ENCODE measurements at regions not wholly inside any gene's neighbourhood (a gene's known extent, or its start where the extent isn't known, plus 50 kb on each side); places are given as distances from the start of the nearest gene placed in this dataset.

- Histone ChIP-seq H4K20me1 (ENCODE audit: control insufficient read depth, insufficient read depth, low read depth, low read length) (no peaks in the 10 kb centered on the region), H3K9me3 (ENCODE audit: control insufficient read depth, insufficient read depth, low read length) (no peaks in the 10 kb centered on the region), H3K36me3 (ENCODE audit: control insufficient read depth, low read length) (no peaks in the 10 kb centered on the region), H3F3A (ENCODE audit: control insufficient read depth, insufficient read depth) (no peaks in the 10 kb centered on the region), H3K9me2 (replicated peaks; ENCODE audit: control insufficient read depth, low read length) (no peaks in the 10 kb centered on the region), H3K4me3 (ENCODE audit: low read length) (no peak overlapping the region), H3K4me1 (ENCODE audit: control insufficient read depth, low read length) (no peaks in the 10 kb centered on the region), H3K79me2 (ENCODE audit: control insufficient read depth, low read length) (no peaks in the 10 kb centered on the region), H3K27ac (ENCODE audit: low read depth, low read length) (no peak overlapping the region), H3K27me3 (ENCODE audit: control insufficient read depth, low read length) (no peaks in the 10 kb centered on the region), H3K4me2 (ENCODE audit: low read length) (no peak overlapping the region)
- TF ChIP-seq EZH2phosphoT487 (IDR thresholded peaks at IDR 0.05; ENCODE audit: borderline replicate concordance, low read length): no peak
- no peak for TF ChIP-seq CTCF (IDR thresholded peaks at IDR 0.05; ENCODE audit: low read depth, low read length, poor library complexity, severe bottlenecking)
These were observed 363.9 kb upstream of the ZNF507 start for GRCh38 chr19:31981545-31981944.

GRCh38 chr19:31983647-31984046, 361.8 kb upstream of the ZNF507 start:
- no peak overlapping the region for H3K4me2 ChIP-seq (ENCODE audit: low read length)
- H3K4me1 ChIP-seq (ENCODE audit: control insufficient read depth, low read length): no peaks in the 10 kb centered on the region
- H3F3A ChIP-seq (ENCODE audit: control insufficient read depth, insufficient read depth): no peaks in the 10 kb centered on the region
- H3K27me3 ChIP-seq (ENCODE audit: control insufficient read depth, low read length): no peaks in the 10 kb centered on the region
- no peaks in the 10 kb centered on the region for H3K9me3 ChIP-seq (ENCODE audit: control insufficient read depth, insufficient read depth, low read length)
- H3K79me2 ChIP-seq (ENCODE audit: control insufficient read depth, low read length): no peaks in the 10 kb centered on the region
- H3K27ac ChIP-seq (ENCODE audit: low read depth, low read length): no peak overlapping the region
- H3K9me2 ChIP-seq (replicated peaks; ENCODE audit: control insufficient read depth, low read length): no peaks in the 10 kb centered on the region
- no peaks in the 10 kb centered on the region for H4K20me1 ChIP-seq (ENCODE audit: control insufficient read depth, insufficient read depth, low read depth, low read length)
- H3K4me3 ChIP-seq (ENCODE audit: low read length): no peak overlapping the region
- no peaks in the 10 kb centered on the region for H3K36me3 ChIP-seq (ENCODE audit: control insufficient read depth, low read length)
- TF ChIP-seq EZH2phosphoT487 (IDR thresholded peaks at IDR 0.05; ENCODE audit: borderline replicate concordance, low read length) (no peak), CTCF (IDR thresholded peaks at IDR 0.05; ENCODE audit: low read depth, low read length, poor library complexity, severe bottlenecking) (no peak)

- H4K20me1 ChIP-seq (ENCODE audit: control insufficient read depth, insufficient read depth, low read depth, low read length): no peaks in the 10 kb centered on the region
- H3K79me2 ChIP-seq (ENCODE audit: control insufficient read depth, low read length): no peaks in the 10 kb centered on the region
- no peaks in the 10 kb centered on the region for H3F3A ChIP-seq (ENCODE audit: control insufficient read depth, insufficient read depth)
- TF ChIP-seq EZH2phosphoT487 (IDR thresholded peaks at IDR 0.05; ENCODE audit: borderline replicate concordance, low read length): no peak
- TF ChIP-seq CTCF (IDR thresholded peaks at IDR 0.05; ENCODE audit: low read depth, low read length, poor library complexity, severe bottlenecking): no peak
- H3K27me3 ChIP-seq (ENCODE audit: control insufficient read depth, low read length): no peaks in the 10 kb centered on the region
- H3K27ac ChIP-seq (ENCODE audit: low read depth, low read length): no peak overlapping the region
- no peaks in the 10 kb centered on the region for H3K9me3 ChIP-seq (ENCODE audit: control insufficient read depth, insufficient read depth, low read length)
- H3K36me3 ChIP-seq (ENCODE audit: control insufficient read depth, low read length): no peaks in the 10 kb centered on the region
- no peak overlapping the region for H3K4me3 ChIP-seq (ENCODE audit: low read length)
- H3K4me1 ChIP-seq (ENCODE audit: control insufficient read depth, low read length): no peaks in the 10 kb centered on the region
- H3K9me2 ChIP-seq (replicated peaks; ENCODE audit: control insufficient read depth, low read length): no peaks in the 10 kb centered on the region
- H3K4me2 ChIP-seq (ENCODE audit: low read length): no peak overlapping the region
These were observed 360.3 kb upstream of the ZNF507 start for GRCh38 chr19:31985001-31985605.
